Endothelial cell of umbilical vein (primary cell): ENCODE measurements at regions not wholly inside any gene's neighbourhood (a gene's known extent, or its start where the extent isn't known, plus 50 kb on each side); places are given as distances from the start of the nearest gene placed in this dataset.

Experiments
- BruUV-seq: library from RNA; stranded (reverse); fragments of 400-500 nt; replicated peaks from 2 replicates; lab custom pipeline; 2021; lab: Mats Ljungman, UMichigan
- CTCF ChIA-PET: fragments of 300-600, 350-600 bp; sonication (Branson Sonifier 250); formaldehyde crosslinking; loops from one replicate; lab custom pipeline; 2021; ENCODE audit warnings: antibody characterized with exemption, inconsistent platforms; lab: Charles Lee
- POLR2A ChIA-PET: fragments of 300-600, 350-600 bp; sonication (Branson Sonifier 250); formaldehyde crosslinking; loops from one replicate; lab custom pipeline; 2021; ENCODE audit warnings: antibody characterized with exemption, inconsistent platforms; lab: Charles Lee
- DNase-seq: peaks from one replicate; pipeline ENCODE4 v3.0.0-alpha.2; 2011; ENCODE audit warnings: low read depth, low spot score
- FAIRE-seq: peaks from 2 replicates; lab custom pipeline; 2011; peaks lifted over from hg19 to GRCh38; lab: Jason Lieb, UNC
- H2AFZ ChIP-seq: 2 replicates; pipeline ENCODE4 v1.6.0; 2012; ENCODE audit warnings: low read depth, low read length, control low read depth, inconsistent platforms
- H3K27ac ChIP-seq: 2 replicates; pipeline ENCODE4 v1.5.1; 2011; ENCODE audit warnings: low read depth, mild to moderate bottlenecking, control low read depth, low read length, moderate library complexity; ENCODE audit not compliant: insufficient read depth
- H3K27me3 ChIP-seq, 2 experiments: 2 replicates each; pipeline versions ENCODE4 v1.6.0 to v1.6.1; 2011; ENCODE audit warnings: low read length in 2 of 2, mixed read lengths in 1 of 2; ENCODE audit not compliant: control insufficient read depth in 2 of 2, insufficient read depth in 2 of 2
- H3K36me3 ChIP-seq, 2 experiments: 2 replicates in 1 of 2; 3 replicates in 1 of 2; pipeline ENCODE4 v1.5.1; 2011; ENCODE audit warnings: low read length in 2 of 2, mild to moderate bottlenecking in 1 of 2, moderate library complexity in 1 of 2; ENCODE audit not compliant: control insufficient read depth in 2 of 2, insufficient read depth in 2 of 2; ENCODE audit errors: extremely low read depth in 1 of 2
- H3K4me1 ChIP-seq: 3 replicates; pipeline ENCODE4 v1.5.1; 2011; ENCODE audit warnings: mild to moderate bottlenecking, low read length; ENCODE audit not compliant: control insufficient read depth, insufficient read depth; ENCODE audit errors: extremely low read depth
- H3K4me2 ChIP-seq: 2 replicates; pipeline ENCODE4 v1.6.1; 2011; ENCODE audit warnings: low read length, control low read depth, mixed read lengths; ENCODE audit not compliant: insufficient read depth
- H3K4me3 ChIP-seq, 3 experiments: fragments of 200-600 bp in 1 of 3; sonication (generic), shearing (Covaris generic) in 1 of 3; replicated peaks in 1 of 3; 2 replicates each; pipeline ENCODE4 v1.5.1; 2011 to 2016; ENCODE audit warnings: control low read depth in 3 of 3, low read length in 3 of 3, mild to moderate bottlenecking in 2 of 3, inconsistent platforms in 1 of 3, low read depth in 1 of 3, moderate library complexity in 1 of 3; ENCODE audit not compliant: insufficient read depth in 1 of 3
- H3K79me2 ChIP-seq: 2 replicates; pipeline ENCODE4 v1.6.0; 2012; ENCODE audit warnings: low read length, inconsistent platforms; ENCODE audit not compliant: control insufficient read depth, insufficient read depth
- H3K9ac ChIP-seq: replicated peaks from 2 replicates; pipeline ENCODE3; 2011; ENCODE audit warnings: low read length, control low read depth; ENCODE audit not compliant: insufficient read depth; ENCODE audit errors: extremely low read depth
- H3K9me1 ChIP-seq: replicated peaks from 3 replicates; pipeline ENCODE4 v1.6.0; 2011; ENCODE audit warnings: mild to moderate bottlenecking, low read length; ENCODE audit not compliant: control insufficient read depth, insufficient read depth; ENCODE audit errors: extremely low read depth
- H3K9me3 ChIP-seq: replicated peaks from 2 replicates; pipeline ENCODE4 v1.5.1; 2012; ENCODE audit warnings: low read length, inconsistent platforms; ENCODE audit not compliant: control insufficient read depth, insufficient read depth
- H4K20me1 ChIP-seq: replicated peaks from 2 replicates; pipeline ENCODE3; 2011; ENCODE audit warnings: mild to moderate bottlenecking, low read length; ENCODE audit not compliant: control insufficient read depth, insufficient read depth; ENCODE audit errors: extremely low read depth
- EZH2 ChIP-seq: IDR thresholded peaks from 2 replicates; pipeline ENCODE4 v1.6.1; 2012; ENCODE audit warnings: borderline replicate concordance, low read depth, mild to moderate bottlenecking, moderate library complexity, low read length, inconsistent platforms; ENCODE audit not compliant: severe bottlenecking
- FOS ChIP-seq: IDR thresholded peaks from 2 replicates; pipeline ENCODE4 v1.6.1; 2011; ENCODE audit warnings: mild to moderate bottlenecking, low read length, moderate library complexity, borderline replicate concordance; ENCODE audit not compliant: insufficient read depth
- GATA2 ChIP-seq: IDR thresholded peaks from 2 replicates; pipeline ENCODE4 v1.7.0; 2011; ENCODE audit warnings: low read depth, mild to moderate bottlenecking, moderate library complexity, mixed read lengths, low read length; ENCODE audit not compliant: insufficient read length, insufficient read depth
- JUN ChIP-seq: IDR thresholded peaks from 2 replicates; pipeline ENCODE4 v1.6.1; 2011; ENCODE audit warnings: borderline replicate concordance, low read depth; ENCODE audit not compliant: insufficient read length, insufficient read depth
- MYC ChIP-seq: IDR thresholded peaks from one replicate; pipeline ENCODE4 v1.6.1; 2011; ENCODE audit warnings: mild to moderate bottlenecking, low read depth, low read length
- POLR2A ChIP-seq: IDR thresholded peaks from 2 replicates; pipeline ENCODE4 v1.6.1; 2012; ENCODE audit warnings: low read depth, mild to moderate bottlenecking, control low read depth, low read length
- POLR2AphosphoS5 ChIP-seq: IDR thresholded peaks from 2 replicates; pipeline ENCODE4 v1.6.1; 2012; ENCODE audit warnings: low read depth, mild to moderate bottlenecking, control low read depth, low read length, moderate library complexity; ENCODE audit not compliant: insufficient read depth
- dilution Hi-C: fragments of 300-500 bp; cut with MboI; formaldehyde crosslinking; loops from one replicate; pipeline ENCODE4 v1.15.0; 2019; ENCODE audit warnings: low sequenced_read_pairs; ENCODE audit not compliant: extremely low pct_ligation_motif_present
- intact Hi-C: fragments of 100-400 bp; cut with micrococcal nuclease; formaldehyde crosslinking; loops from one replicate; pipeline ENCODE4 v1.10.0; 2022
- TF ChIP-seq, protein P1 (sequence below): IDR thresholded peaks from 2 replicates; pipeline ENCODE4 v1.6.1; 2011; ENCODE audit not compliant: insufficient read depth, insufficient read length
- TF ChIP-seq, protein P2 (sequence below), 2 donors: IDR thresholded peaks; 1 replicate in 1 of 2; 2 replicates in 1 of 2; pipeline ENCODE4 v1.5.1; 2011; ENCODE audit warnings: low read length in 2 of 2, mild to moderate bottlenecking in 2 of 2, moderate library complexity in 2 of 2, control low read depth in 1 of 2, inconsistent platforms in 1 of 2, low read depth in 1 of 2; ENCODE audit not compliant: insufficient read depth in 1 of 2; ENCODE audit errors: extremely low read depth in 1 of 2

DNA sequence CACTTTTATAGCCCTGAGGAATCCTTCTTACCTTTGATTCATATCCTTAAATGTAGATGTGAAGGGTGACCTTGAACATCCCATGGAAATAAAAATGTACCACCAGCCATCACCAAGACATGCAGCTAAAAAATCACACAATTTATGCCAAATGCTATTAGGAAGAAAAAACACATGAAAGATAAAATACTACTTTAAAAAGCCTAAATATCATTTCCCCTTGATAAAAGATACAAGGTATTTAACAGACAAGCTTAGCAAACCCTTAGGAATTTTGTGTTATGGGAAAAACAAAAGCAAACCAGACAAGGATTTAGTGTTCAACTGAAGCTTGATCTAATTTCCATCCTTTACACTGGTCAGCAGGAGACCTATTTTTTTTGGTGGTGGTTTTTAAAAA lies 255.0 kb downstream of the ICOS start:
- no peak for FAIRE-seq

More for the DNA sequence above, 255.0 kb downstream of the ICOS start:
- DNase-seq: no peak
- Histone ChIP-seq H3K4me3 (no peak overlapping the region), H3K36me3 (no peaks in the 10 kb centered on the region), H4K20me1 (no peaks in the 10 kb centered on the region), H3K79me2 (no peaks in the 10 kb centered on the region), H3K4me1 (no peaks in the 10 kb centered on the region), H3K27me3 (peaks cover 4 to 5% of the 10 kb centered on the region in 2 experiments), H3K4me2 (no peak overlapping the region), H3K27ac (no peak overlapping the region), H3K9ac (no peak overlapping the region), H2AFZ (no peak overlapping the region), H3K9me1 (no peaks in the 10 kb centered on the region), H3K9me3 (no peaks in the 10 kb centered on the region)
- ChIA-PET CTCF (interaction anchor here (0.9 to 4.1 kb wide), 3 partner anchors 11 to 46 kb away, joined by 4 to 17 read pairs (median 5); no protein-coding TSS in a partner anchor), POLR2A (interaction anchor here (0.6 kb wide), 1 partner anchor 25 kb away, joined by 8 read pairs; no protein-coding TSS in a partner anchor)
- TF ChIP-seq, protein P1, sequence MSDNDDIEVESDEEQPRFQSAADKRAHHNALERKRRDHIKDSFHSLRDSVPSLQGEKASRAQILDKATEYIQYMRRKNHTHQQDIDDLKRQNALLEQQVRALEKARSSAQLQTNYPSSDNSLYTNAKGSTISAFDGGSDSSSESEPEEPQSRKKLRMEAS: no peak
- TF ChIP-seq FOS (no peak), POLR2A (no peak), POLR2AphosphoS5 (no peak), GATA2 (no peak), EZH2 (no peak), MYC (no peak), JUN (no peak)
- TF ChIP-seq, protein P2, sequence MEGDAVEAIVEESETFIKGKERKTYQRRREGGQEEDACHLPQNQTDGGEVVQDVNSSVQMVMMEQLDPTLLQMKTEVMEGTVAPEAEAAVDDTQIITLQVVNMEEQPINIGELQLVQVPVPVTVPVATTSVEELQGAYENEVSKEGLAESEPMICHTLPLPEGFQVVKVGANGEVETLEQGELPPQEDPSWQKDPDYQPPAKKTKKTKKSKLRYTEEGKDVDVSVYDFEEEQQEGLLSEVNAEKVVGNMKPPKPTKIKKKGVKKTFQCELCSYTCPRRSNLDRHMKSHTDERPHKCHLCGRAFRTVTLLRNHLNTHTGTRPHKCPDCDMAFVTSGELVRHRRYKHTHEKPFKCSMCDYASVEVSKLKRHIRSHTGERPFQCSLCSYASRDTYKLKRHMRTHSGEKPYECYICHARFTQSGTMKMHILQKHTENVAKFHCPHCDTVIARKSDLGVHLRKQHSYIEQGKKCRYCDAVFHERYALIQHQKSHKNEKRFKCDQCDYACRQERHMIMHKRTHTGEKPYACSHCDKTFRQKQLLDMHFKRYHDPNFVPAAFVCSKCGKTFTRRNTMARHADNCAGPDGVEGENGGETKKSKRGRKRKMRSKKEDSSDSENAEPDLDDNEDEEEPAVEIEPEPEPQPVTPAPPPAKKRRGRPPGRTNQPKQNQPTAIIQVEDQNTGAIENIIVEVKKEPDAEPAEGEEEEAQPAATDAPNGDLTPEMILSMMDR (IDR thresholded peaks at IDR 0.05; ENCODE audit: extremely low read depth in 1 of 2, insufficient read depth in 1 of 2, low read depth in 1 of 2, low read length in 2 of 2): no peak
- intact Hi-C loops (no loop called here), dilution Hi-C loops (no loop called here)
- no TSS peak for BruUV-seq
